Endothelial cell of umbilical vein (primary cell): ENCODE measurements at regions not wholly inside any gene's neighbourhood (a gene's known extent, or its start where the extent isn't known, plus 50 kb on each side); places are given as distances from the start of the nearest gene placed in this dataset.

Source experiments
- BruUV-seq: library from RNA; stranded (reverse); fragments of 400-500 nt; replicated peaks from 2 replicates; lab custom pipeline; 2021; lab: Mats Ljungman, UMichigan
- CTCF ChIA-PET: fragments of 300-600, 350-600 bp; sonication (Branson Sonifier 250); formaldehyde crosslinking; loops from one replicate; lab custom pipeline; 2021; ENCODE audit warnings: antibody characterized with exemption, inconsistent platforms; lab: Charles Lee
- POLR2A ChIA-PET: fragments of 300-600, 350-600 bp; sonication (Branson Sonifier 250); formaldehyde crosslinking; loops from one replicate; lab custom pipeline; 2021; ENCODE audit warnings: antibody characterized with exemption, inconsistent platforms; lab: Charles Lee
- DNase-seq: peaks from one replicate; pipeline ENCODE4 v3.0.0-alpha.2; 2011; ENCODE audit warnings: low read depth, low spot score
- FAIRE-seq: peaks from 2 replicates; lab custom pipeline; 2011; peaks lifted over from hg19 to GRCh38; lab: Jason Lieb, UNC
- H2AFZ ChIP-seq: 2 replicates; pipeline ENCODE4 v1.6.0; 2012; ENCODE audit warnings: low read depth, low read length, control low read depth, inconsistent platforms
- H3K27ac ChIP-seq: 2 replicates; pipeline ENCODE4 v1.5.1; 2011; ENCODE audit warnings: low read depth, mild to moderate bottlenecking, control low read depth, low read length, moderate library complexity; ENCODE audit not compliant: insufficient read depth
- H3K27me3 ChIP-seq, 2 experiments: 2 replicates each; pipeline versions ENCODE4 v1.6.0 to v1.6.1; 2011; ENCODE audit warnings: low read length in 2 of 2, mixed read lengths in 1 of 2; ENCODE audit not compliant: control insufficient read depth in 2 of 2, insufficient read depth in 2 of 2
- H3K36me3 ChIP-seq, 2 experiments: 2 replicates in 1 of 2; 3 replicates in 1 of 2; pipeline ENCODE4 v1.5.1; 2011; ENCODE audit warnings: low read length in 2 of 2, mild to moderate bottlenecking in 1 of 2, moderate library complexity in 1 of 2; ENCODE audit not compliant: control insufficient read depth in 2 of 2, insufficient read depth in 2 of 2; ENCODE audit errors: extremely low read depth in 1 of 2
- H3K4me1 ChIP-seq: 3 replicates; pipeline ENCODE4 v1.5.1; 2011; ENCODE audit warnings: mild to moderate bottlenecking, low read length; ENCODE audit not compliant: control insufficient read depth, insufficient read depth; ENCODE audit errors: extremely low read depth
- H3K4me2 ChIP-seq: 2 replicates; pipeline ENCODE4 v1.6.1; 2011; ENCODE audit warnings: low read length, control low read depth, mixed read lengths; ENCODE audit not compliant: insufficient read depth
- H3K4me3 ChIP-seq, 3 experiments: fragments of 200-600 bp in 1 of 3; sonication (generic), shearing (Covaris generic) in 1 of 3; replicated peaks in 1 of 3; 2 replicates each; pipeline ENCODE4 v1.5.1; 2011 to 2016; ENCODE audit warnings: control low read depth in 3 of 3, low read length in 3 of 3, mild to moderate bottlenecking in 2 of 3, inconsistent platforms in 1 of 3, low read depth in 1 of 3, moderate library complexity in 1 of 3; ENCODE audit not compliant: insufficient read depth in 1 of 3
- H3K79me2 ChIP-seq: 2 replicates; pipeline ENCODE4 v1.6.0; 2012; ENCODE audit warnings: low read length, inconsistent platforms; ENCODE audit not compliant: control insufficient read depth, insufficient read depth
- H3K9ac ChIP-seq: replicated peaks from 2 replicates; pipeline ENCODE3; 2011; ENCODE audit warnings: low read length, control low read depth; ENCODE audit not compliant: insufficient read depth; ENCODE audit errors: extremely low read depth
- H3K9me1 ChIP-seq: replicated peaks from 3 replicates; pipeline ENCODE4 v1.6.0; 2011; ENCODE audit warnings: mild to moderate bottlenecking, low read length; ENCODE audit not compliant: control insufficient read depth, insufficient read depth; ENCODE audit errors: extremely low read depth
- H3K9me3 ChIP-seq: replicated peaks from 2 replicates; pipeline ENCODE4 v1.5.1; 2012; ENCODE audit warnings: low read length, inconsistent platforms; ENCODE audit not compliant: control insufficient read depth, insufficient read depth
- H4K20me1 ChIP-seq: replicated peaks from 2 replicates; pipeline ENCODE3; 2011; ENCODE audit warnings: mild to moderate bottlenecking, low read length; ENCODE audit not compliant: control insufficient read depth, insufficient read depth; ENCODE audit errors: extremely low read depth
- CTCF ChIP-seq, 2 donors: IDR thresholded peaks; 1 replicate in 1 of 2; 2 replicates in 1 of 2; pipeline ENCODE4 v1.5.1; 2011; ENCODE audit warnings: low read length in 2 of 2, mild to moderate bottlenecking in 2 of 2, moderate library complexity in 2 of 2, control low read depth in 1 of 2, inconsistent platforms in 1 of 2, low read depth in 1 of 2; ENCODE audit not compliant: insufficient read depth in 1 of 2; ENCODE audit errors: extremely low read depth in 1 of 2
- EZH2 ChIP-seq: IDR thresholded peaks from 2 replicates; pipeline ENCODE4 v1.6.1; 2012; ENCODE audit warnings: borderline replicate concordance, low read depth, mild to moderate bottlenecking, moderate library complexity, low read length, inconsistent platforms; ENCODE audit not compliant: severe bottlenecking
- FOS ChIP-seq: IDR thresholded peaks from 2 replicates; pipeline ENCODE4 v1.6.1; 2011; ENCODE audit warnings: mild to moderate bottlenecking, low read length, moderate library complexity, borderline replicate concordance; ENCODE audit not compliant: insufficient read depth
- GATA2 ChIP-seq: IDR thresholded peaks from 2 replicates; pipeline ENCODE4 v1.7.0; 2011; ENCODE audit warnings: low read depth, mild to moderate bottlenecking, moderate library complexity, mixed read lengths, low read length; ENCODE audit not compliant: insufficient read length, insufficient read depth
- JUN ChIP-seq: IDR thresholded peaks from 2 replicates; pipeline ENCODE4 v1.6.1; 2011; ENCODE audit warnings: borderline replicate concordance, low read depth; ENCODE audit not compliant: insufficient read length, insufficient read depth
- MAX ChIP-seq: IDR thresholded peaks from 2 replicates; pipeline ENCODE4 v1.6.1; 2011; ENCODE audit not compliant: insufficient read depth, insufficient read length
- MYC ChIP-seq: IDR thresholded peaks from one replicate; pipeline ENCODE4 v1.6.1; 2011; ENCODE audit warnings: mild to moderate bottlenecking, low read depth, low read length
- POLR2A ChIP-seq: IDR thresholded peaks from 2 replicates; pipeline ENCODE4 v1.6.1; 2012; ENCODE audit warnings: low read depth, mild to moderate bottlenecking, control low read depth, low read length
- POLR2AphosphoS5 ChIP-seq: IDR thresholded peaks from 2 replicates; pipeline ENCODE4 v1.6.1; 2012; ENCODE audit warnings: low read depth, mild to moderate bottlenecking, control low read depth, low read length, moderate library complexity; ENCODE audit not compliant: insufficient read depth
- dilution Hi-C: fragments of 300-500 bp; cut with MboI; formaldehyde crosslinking; loops from one replicate; pipeline ENCODE4 v1.15.0; 2019; ENCODE audit warnings: low sequenced_read_pairs; ENCODE audit not compliant: extremely low pct_ligation_motif_present
- intact Hi-C: fragments of 100-400 bp; cut with micrococcal nuclease; formaldehyde crosslinking; loops from one replicate; pipeline ENCODE4 v1.10.0; 2022

GRCh38 chr2:71787476-71788185 lies 334.3 kb downstream of the DYSF start:
- no peaks in the 10 kb centered on the region for H3K9me3 ChIP-seq
- H3K27ac ChIP-seq: no peak overlapping the region
- FAIRE-seq (no peak), DNase-seq (no peak)
- no peak overlapping the region for H2AFZ ChIP-seq
- no peaks in the 10 kb centered on the region for H3K4me1 ChIP-seq
- TF ChIP-seq CTCF (IDR thresholded peaks at IDR 0.05; ENCODE audit: extremely low read depth in 1 of 2, insufficient read depth in 1 of 2, low read depth in 1 of 2, low read length in 2 of 2) (no peak), POLR2AphosphoS5 (no peak), FOS (no peak), EZH2 (no peak), POLR2A (no peak), JUN (no peak), MAX (no peak), MYC (no peak), GATA2 (no peak)
- H3K4me2 ChIP-seq: no peak overlapping the region
- no peak overlapping the region for H3K9ac ChIP-seq
- H3K79me2 ChIP-seq: no peaks in the 10 kb centered on the region
- ChIA-PET POLR2A (no interaction called here), CTCF (interaction anchor here (2.7 kb wide), 1 partner anchor 10 kb away, joined by 20 read pairs; no protein-coding TSS in a partner anchor)
- no peak overlapping the region for H3K4me3 ChIP-seq
- dilution Hi-C loops (no loop called here), intact Hi-C loops (no loop called here)
- no peaks in the 10 kb centered on the region for H3K9me1 ChIP-seq
- no peaks in the 10 kb centered on the region for H3K36me3 ChIP-seq
- no TSS peak for BruUV-seq
- peaks cover 0 to 2% of the 10 kb centered on the region in 2 experiments for H3K27me3 ChIP-seq
- H4K20me1 ChIP-seq: no peaks in the 10 kb centered on the region
